ENCODE measurements at regions not wholly inside any gene's neighbourhood (a gene's known extent, or its start where the extent isn't known, plus 50 kb on each side); places are given as distances from the start of the nearest gene placed in this dataset.

DNA sequence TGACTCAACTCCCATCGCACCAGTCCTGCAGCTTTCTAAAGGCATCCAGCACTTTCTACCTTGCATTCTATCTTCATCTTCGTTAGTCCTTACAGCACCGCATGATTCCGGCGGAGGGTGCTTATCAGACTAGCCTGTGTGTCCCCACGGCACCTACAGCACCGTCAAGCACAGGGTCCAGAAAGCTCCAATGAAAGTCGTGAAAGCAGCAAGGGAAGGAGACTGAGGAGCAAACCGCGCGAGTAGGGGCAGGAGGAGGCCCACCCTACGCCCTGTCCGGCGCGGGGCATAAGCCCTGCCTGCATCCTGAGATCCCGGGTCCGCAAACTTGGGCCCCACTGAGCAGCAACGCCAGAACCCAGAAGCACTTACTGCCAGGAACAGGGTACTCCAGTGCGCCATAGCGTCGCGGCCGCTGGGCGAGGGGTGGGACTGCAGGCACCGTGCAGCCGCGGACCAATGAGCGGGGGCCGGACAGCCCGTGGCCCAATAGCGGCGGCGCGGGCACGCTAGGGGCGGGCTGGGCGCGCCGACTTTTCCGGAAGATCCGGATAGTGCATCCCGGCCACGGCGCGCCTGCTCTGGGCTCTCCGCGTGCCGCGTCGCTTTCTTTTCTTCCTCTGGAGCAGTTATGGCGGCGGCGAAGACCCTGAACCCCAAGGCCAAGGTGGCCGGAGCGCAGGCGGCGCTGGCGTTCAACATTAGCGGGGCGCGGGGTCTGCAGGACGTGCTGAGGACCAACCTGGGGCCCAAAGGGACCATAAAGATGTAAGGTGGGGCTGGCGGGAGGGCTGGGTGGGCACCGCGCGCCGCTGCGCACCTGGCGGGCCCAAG is 122.1 kb upstream of the VKORC1L1 start:
- no peak for TF ChIP-seq EZH2phosphoT487 (conservative IDR thresholded peaks at IDR 0.05; ENCODE audit: low read length)
- TF ChIP-seq, protein P1, sequence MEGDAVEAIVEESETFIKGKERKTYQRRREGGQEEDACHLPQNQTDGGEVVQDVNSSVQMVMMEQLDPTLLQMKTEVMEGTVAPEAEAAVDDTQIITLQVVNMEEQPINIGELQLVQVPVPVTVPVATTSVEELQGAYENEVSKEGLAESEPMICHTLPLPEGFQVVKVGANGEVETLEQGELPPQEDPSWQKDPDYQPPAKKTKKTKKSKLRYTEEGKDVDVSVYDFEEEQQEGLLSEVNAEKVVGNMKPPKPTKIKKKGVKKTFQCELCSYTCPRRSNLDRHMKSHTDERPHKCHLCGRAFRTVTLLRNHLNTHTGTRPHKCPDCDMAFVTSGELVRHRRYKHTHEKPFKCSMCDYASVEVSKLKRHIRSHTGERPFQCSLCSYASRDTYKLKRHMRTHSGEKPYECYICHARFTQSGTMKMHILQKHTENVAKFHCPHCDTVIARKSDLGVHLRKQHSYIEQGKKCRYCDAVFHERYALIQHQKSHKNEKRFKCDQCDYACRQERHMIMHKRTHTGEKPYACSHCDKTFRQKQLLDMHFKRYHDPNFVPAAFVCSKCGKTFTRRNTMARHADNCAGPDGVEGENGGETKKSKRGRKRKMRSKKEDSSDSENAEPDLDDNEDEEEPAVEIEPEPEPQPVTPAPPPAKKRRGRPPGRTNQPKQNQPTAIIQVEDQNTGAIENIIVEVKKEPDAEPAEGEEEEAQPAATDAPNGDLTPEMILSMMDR (IDR thresholded peaks at IDR 0.05; ENCODE audit: insufficient read depth, low read length, poor library complexity, severe bottlenecking): no peak
